Nephron (organoid): ENCODE measurements at regions not wholly inside any gene's neighbourhood (a gene's known extent, or its start where the extent isn't known, plus 50 kb on each side); places are given as distances from the start of the nearest gene placed in this dataset.

ENCODE experiments used
- H3K27ac Mint-ChIP-seq, 3 experiments: 2 replicates each; pipeline ENCODE4 v1.8.0; 2020; ENCODE audit warnings: mixed read lengths in 3 of 3, mild to moderate bottlenecking in 2 of 3, moderate library complexity in 1 of 3
- H3K27me3 Mint-ChIP-seq: 2 replicates; pipeline ENCODE4 v1.8.0; 2021; ENCODE audit warnings: low read depth, mild to moderate bottlenecking, moderate library complexity, mixed read lengths
- H3K36me3 Mint-ChIP-seq: 2 replicates; pipeline ENCODE4 v1.8.0; 2020; ENCODE audit warnings: low read depth, mixed read lengths
- H3K4me1 Mint-ChIP-seq: 2 replicates; pipeline ENCODE4 v1.8.0; 2020; ENCODE audit warnings: mixed read lengths
- H3K4me3 Mint-ChIP-seq, 3 experiments: 2 replicates each; pipeline ENCODE4 v1.8.0; 2020; ENCODE audit warnings: mild to moderate bottlenecking in 3 of 3, mixed read lengths in 3 of 3, moderate library complexity in 2 of 3
- H3K9me3 Mint-ChIP-seq: 2 replicates; pipeline ENCODE4 v1.8.0; 2020; ENCODE audit warnings: mixed read lengths
- CTCF ChIP-seq, 3 experiments: fragments of 200-600 bp; sonication (generic); IDR thresholded peaks; one replicate each; pipeline ENCODE4 v1.5.0; 2021; ENCODE audit warnings: antibody characterized with exemption in 3 of 3; ENCODE audit not compliant: unreplicated experiment in 3 of 3

GRCh38 chr11:87394924-87395323 lies 357.2 kb downstream of the TMEM135 start:
- no peak for TF ChIP-seq CTCF (IDR thresholded peaks at IDR 0.05; ENCODE audit: unreplicated experiment in 3 of 3)

GRCh38 chr11:87392665-87393064 lies 354.9 kb downstream of the TMEM135 start:
- no peak for TF ChIP-seq CTCF (IDR thresholded peaks at IDR 0.05; ENCODE audit: unreplicated experiment in 3 of 3)
- Mint-ChIP-seq H3K36me3 (no peaks in the 10 kb centered on the region), H3K4me3 (no peak overlapping the region), H3K9me3 (peaks cover 34% of the 10 kb centered on the region), H3K27me3 (no peaks in the 10 kb centered on the region), H3K27ac (no peak overlapping the region), H3K4me1 (peaks cover 7% of the 10 kb centered on the region)

More at GRCh38 chr11:87394924-87395323, 357.2 kb downstream of the TMEM135 start:
- Mint-ChIP-seq H3K27ac (no peak overlapping the region), H3K4me1 (peaks cover 12% of the 10 kb centered on the region), H3K36me3 (no peaks in the 10 kb centered on the region), H3K4me3 (no peak overlapping the region), H3K9me3 (peaks cover 25% of the 10 kb centered on the region), H3K27me3 (no peaks in the 10 kb centered on the region)

- no peaks in the 10 kb centered on the region for H3K36me3 Mint-ChIP-seq
- H3K4me3 Mint-ChIP-seq: no peak overlapping the region
- H3K27ac Mint-ChIP-seq: peak overlapping the region in 2 of 3 experiments; percentile 79 to 81
- H3K9me3 Mint-ChIP-seq: peaks cover 36% of the 10 kb centered on the region
- H3K4me1 Mint-ChIP-seq: peaks cover 7% of the 10 kb centered on the region
- TF ChIP-seq CTCF (IDR thresholded peaks at IDR 0.05; ENCODE audit: unreplicated experiment in 3 of 3): no peak
- H3K27me3 Mint-ChIP-seq: no peaks in the 10 kb centered on the region
Measured at GRCh38 chr11:87391496-87391895, 353.8 kb downstream of the TMEM135 start.

- no peaks in the 10 kb centered on the region for H3K4me1 Mint-ChIP-seq
- H3K27me3 Mint-ChIP-seq: no peaks in the 10 kb centered on the region
- no peak overlapping the region for H3K4me3 Mint-ChIP-seq
- no peak for TF ChIP-seq CTCF (IDR thresholded peaks at IDR 0.05; ENCODE audit: unreplicated experiment in 3 of 3)
- H3K9me3 Mint-ChIP-seq: peaks cover 37% of the 10 kb centered on the region
- no peaks in the 10 kb centered on the region for H3K36me3 Mint-ChIP-seq
- no peak overlapping the region for H3K27ac Mint-ChIP-seq
Measured at GRCh38 chr11:87384078-87384729, 346.5 kb downstream of the TMEM135 start.

GRCh38 chr11:87374038-87374807 lies 336.5 kb downstream of the TMEM135 start:
- peaks cover 38% of the 10 kb centered on the region for H3K4me1 Mint-ChIP-seq
- H3K36me3 Mint-ChIP-seq: no peaks in the 10 kb centered on the region
- peaks cover 10% of the 10 kb centered on the region for H3K9me3 Mint-ChIP-seq
- peaks cover 4% of the 10 kb centered on the region for H3K27me3 Mint-ChIP-seq
- no peak for TF ChIP-seq CTCF (IDR thresholded peaks at IDR 0.05; ENCODE audit: unreplicated experiment in 3 of 3)
- no peak overlapping the region for H3K4me3 Mint-ChIP-seq
- peak overlapping the region; percentile 91 to 96 (median 95) for H3K27ac Mint-ChIP-seq
